HG03460 (cell line): ENCODE measurements at regions not wholly inside any gene's neighbourhood (a gene's known extent, or its start where the extent isn't known, plus 50 kb on each side); places are given as distances from the start of the nearest gene placed in this dataset.
"Not testable (repeated sequence)": the region's sequence is repeated elsewhere in the genome, so short reads cannot be mapped to it uniquely, and the experiment has no call there.

ENCODE experiments used
- ATAC-seq: cut with Tn5 transposase; IDR thresholded peaks from one replicate; pipeline ENCODE4 v1.9.1; 2021; ENCODE audit not compliant: unreplicated experiment

DNA sequence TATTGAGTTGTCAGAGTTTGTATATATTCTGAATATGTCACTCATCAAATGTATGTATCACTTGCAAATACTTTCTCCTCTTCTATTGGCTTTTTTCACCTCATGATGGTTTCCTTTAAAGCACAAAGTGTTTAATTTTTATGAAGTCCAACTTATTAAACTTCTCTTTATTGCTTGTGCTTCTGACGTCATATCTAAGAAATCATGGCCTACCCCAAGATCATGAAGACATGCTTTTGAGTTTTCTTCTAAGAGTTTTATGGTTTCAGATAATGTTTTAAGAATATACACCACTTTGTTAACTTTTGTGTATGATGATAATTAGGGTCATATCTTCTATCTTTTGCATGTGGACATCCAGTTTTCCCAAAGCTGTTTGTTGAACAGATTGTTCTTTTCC is 417.2 kb upstream of the ATP10A start:
- ATAC-seq: no peak

DNA sequence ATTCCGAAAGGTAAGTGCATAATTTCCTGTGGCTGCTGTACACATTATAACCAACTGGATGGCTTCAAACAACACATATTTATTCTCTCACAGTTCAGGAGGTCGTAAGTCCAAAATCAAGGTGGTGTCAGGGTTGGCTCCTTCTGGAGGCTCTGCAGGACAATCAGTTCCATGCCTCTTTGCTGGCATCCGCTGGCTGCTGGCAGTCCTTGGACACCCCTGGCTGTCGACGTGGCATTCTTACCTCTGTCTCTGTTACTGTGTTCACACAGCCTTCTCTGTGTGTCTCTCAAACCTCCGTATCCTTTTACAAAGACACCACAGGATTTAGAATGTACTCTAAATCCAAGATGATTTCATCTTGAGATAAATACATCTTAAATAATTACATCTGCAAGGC is 398.8 kb upstream of the ATP10A start:
- ATAC-seq: no peak

DNA sequence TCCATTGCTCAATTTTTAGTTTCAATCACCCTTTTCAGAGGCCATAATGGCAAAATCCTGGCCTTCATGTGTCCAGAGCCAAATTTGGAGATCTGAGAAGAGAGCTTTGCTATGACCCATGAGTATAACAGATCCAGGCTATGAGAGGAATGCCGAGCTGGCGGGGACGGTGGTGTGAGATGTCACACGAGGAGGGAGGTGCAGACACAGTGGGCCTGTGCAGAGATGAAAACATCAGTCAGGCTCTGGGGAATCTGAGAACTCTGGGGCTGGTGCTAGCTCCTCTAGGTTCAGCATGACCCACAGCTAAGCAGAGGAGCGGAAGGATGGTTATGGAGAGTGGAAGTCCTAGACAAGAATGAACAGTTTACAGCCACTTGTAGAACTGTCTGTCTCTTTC is 398.3 kb upstream of the ATP10A start:
- no peak for ATAC-seq

DNA sequence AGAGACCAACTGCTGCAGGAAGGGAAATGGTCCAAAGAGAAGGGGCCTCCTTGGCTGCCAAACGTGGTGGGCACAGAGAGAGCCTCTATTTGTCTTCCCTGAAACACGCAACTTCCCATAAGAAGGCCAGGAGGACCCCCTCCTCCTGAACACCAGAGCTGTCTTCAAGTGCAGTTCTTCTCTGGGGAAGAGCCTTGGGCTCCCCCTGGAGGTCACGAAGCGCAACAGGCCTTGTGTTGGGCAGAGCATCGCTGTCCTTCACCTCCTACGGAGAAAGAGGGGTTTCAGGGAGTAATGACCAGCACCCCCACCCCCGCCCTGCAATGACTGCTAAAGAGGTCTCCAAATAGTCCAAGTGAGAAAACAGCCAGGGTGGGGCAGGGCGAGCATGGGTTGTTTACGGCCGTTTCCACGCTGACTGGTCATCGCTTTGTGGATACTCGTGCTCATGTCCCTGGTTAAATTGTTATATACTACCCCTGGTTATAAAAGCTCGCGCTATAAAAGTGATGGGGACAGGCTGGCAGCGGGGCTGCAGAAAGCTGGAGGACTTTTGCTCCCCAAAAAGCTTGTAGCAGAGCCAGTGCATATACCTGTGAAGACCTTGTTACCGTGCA is 397.5 kb upstream of the ATP10A start:
- no peak for ATAC-seq

DNA sequence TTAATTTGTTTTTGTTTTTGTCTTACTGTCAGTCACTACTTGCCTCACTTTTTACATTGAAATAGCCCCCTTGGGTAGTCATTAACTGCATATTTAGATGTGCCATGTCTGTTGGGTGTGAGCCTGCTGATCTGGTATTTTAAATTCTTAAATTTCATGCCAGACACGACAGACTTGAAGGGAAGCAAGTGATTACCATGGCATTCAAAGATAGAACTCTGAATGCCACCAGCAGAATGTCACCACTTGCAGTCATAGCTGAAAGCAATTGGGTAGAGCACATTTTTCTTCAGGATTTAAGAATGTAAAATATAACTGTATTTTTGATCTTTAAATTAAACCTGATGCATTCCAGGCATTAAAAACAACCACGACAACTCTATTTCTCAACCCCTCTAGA is 396.5 kb upstream of the ATP10A start:
- ATAC-seq: no peak

DNA sequence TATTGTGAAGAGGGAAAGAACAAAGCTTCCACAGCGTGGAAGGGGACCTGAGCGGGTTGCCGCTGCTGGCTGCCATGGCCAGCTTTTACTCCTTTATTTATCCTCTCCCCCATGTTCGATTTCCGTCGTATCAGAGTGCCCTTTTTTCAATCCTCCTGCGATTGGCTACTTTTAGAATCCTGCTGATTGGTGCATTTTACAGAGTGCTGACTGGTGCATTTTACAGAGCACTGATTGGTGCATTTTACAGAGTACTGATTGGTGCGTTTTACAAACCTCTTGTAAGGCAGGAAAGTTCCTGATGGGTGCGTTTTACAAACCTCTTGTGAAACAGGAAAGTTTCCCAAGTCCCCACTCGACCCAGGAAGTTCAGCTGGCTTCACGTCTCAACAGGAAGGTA is 381.7 kb upstream of the ATP10A start:
- ATAC-seq: not testable (repeated sequence)

DNA sequence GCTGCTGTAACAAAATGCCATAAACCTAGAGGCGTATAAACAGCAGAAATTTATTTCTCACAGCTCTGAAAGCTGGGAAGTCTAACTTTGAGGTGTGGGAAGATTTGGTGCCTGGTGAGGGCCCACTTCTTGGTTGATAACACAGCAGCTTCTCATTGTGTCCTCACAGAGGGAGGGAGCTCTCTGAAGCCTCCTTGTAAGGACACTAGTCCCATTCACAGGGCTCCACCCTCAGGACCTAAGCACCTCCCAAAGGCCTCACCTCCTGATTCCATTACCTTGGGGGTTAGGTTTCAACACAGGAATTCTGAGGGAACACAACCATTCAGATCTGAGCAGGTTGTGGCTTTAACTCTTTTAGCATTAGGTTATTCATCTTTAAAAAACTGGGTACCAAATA is 380.3 kb upstream of the ATP10A start:
- no peak for ATAC-seq

DNA sequence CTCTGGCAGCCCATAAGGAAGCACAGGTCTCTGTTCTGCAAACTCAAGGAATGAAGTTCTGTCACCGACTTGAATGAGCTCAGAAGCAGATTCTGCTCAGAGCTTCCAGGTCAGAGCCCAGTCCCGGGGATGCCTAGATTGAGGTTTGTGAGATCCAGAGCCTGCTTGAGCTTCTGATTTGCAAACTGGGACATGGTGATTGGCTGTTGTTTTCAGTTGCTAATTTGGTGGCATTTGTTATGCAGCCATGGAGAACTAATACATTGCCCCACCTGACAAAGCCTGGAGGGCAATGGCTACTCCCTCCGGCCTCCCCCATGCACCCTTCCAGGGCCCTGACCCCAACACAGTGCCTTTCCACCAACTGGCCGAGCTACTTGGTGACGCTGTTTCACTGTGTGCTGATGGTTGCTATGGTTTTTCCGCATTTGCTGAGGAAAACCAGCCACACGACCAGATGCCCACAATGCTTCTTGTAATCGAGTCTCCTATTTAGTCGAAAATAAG is 379.5 kb upstream of the ATP10A start:
- ATAC-seq: no peak

DNA sequence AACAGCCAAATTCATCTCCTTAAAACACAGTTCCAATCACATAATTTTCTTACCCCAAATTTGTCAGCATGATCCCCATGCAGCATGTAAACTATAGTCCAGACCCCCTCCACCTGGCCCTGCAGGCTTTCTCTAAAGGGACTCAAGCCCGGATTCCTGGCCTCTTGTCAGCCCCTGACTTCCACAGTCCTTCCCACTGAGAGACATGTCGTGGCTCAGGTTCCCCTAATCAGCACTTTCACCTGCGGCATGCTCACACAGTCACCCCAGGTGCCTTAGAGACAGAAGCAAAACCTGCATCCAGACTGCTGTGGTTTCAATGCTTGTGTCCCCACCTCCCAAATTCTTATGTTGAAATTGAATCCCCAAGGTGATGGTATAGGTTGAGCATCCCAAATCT is 372.7 kb upstream of the ATP10A start:
- ATAC-seq: no peak

DNA sequence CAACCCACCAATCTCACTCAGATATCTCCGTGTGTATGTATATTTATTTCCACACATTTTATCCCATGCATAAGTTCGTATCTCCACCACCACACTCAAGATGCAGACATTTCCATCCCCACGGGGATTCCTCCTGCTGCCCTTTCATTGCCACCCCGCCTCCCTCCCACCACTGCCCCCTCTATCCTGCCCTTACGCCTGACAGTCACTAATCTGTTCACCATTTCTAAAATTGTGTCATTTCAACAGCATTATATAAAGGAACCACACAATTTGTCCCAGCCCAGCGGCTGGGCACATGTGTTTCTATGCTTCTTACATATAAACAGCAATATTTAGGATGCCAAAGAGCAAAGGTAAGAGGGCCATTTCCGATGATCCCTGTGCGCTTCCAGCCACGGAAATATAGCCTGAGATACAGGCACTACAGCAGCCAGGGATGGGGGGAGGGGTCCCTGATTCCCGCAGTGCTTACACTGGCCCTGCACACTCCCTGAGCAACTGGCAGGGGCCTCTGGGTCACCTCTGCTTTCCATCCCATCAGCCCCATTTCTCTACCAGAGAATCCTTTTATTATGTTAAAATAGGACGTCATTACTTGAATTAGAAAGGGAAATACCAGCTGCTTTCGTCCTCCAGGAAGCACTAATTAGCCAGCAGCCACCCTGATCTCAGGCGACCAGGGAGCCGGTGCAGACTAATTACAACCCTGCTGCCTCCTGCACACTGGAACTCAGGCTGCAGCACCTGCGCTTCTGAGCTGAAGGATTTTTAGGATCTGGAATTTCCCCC is 372.0 kb upstream of the ATP10A start:
- no peak for ATAC-seq

DNA sequence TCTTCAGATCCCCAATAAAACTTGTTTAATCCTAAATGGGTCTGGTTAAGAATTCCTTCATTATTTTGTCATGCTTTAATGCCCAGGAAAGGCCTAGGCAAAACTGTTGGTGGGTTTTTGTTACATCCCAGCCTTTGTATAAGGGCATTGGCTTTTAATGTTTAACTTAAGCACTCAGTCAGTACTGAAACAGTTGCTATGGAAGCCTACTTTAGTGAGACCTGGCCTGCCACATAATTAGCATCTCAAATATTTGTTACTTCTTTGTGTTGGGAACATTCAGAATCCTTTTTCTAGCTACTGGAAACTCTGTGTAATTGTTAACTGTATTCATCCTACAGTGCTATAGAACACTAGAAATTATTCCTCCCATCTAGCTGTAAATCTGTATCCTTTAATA is 369.6 kb upstream of the ATP10A start:
- ATAC-seq: no peak

DNA sequence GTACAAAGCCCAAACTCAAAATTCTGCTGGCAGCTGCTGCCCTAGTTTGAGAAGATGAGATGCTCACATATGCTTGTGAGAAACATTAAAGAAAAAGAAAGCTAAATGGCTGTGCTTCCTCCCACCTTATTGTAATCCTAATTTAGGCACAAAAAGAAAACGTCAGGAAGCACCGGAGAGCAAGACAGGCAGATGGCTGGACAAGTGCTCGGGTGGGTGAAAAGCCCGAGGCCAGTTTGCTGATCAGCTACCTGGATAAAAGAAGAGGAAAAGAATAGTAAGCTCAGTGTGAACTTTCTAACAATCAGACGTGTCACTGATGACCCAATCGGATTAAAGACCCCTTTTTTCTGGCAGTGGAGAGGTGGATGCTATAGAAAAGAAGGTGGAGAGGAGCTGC is 368.0 kb upstream of the ATP10A start:
- no peak for ATAC-seq

DNA sequence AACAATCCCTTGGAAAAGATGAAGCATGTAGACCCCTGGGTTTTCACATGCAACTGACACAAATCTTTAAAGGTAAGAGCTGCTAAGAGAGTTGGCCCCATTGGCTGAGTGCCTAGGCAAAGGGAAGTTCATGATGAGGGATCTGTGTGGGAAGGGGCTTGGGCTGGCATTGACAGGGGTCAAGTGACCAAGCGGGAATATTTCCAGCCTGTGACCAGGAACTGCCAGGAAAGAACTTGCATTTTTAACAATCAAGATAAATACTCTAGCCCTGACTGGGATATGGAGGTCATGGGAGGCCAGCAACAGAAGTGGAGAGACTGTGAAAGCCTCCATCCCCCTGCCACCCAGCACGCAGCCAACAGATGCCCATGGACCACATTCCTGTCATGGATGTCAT is 361.1 kb upstream of the ATP10A start:
- ATAC-seq: no peak

DNA sequence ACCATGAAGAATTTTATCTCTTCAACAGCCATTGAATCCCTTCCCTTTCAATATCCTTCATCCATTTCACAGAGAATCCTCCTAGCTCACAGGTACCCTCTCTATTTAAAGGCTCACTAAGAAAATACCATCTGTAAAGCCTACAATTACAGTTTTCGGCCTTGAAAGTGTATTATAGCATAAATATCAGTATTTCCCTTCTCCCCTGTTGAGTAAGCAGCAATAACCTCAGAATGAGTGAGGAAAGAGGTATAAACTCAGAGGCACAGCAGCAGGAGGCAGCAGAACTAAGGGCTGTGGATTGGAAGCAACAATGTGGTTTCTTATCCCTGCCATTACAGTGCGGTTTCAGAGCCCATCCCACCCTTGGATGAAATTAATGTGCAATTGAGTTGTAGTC is 360.6 kb upstream of the ATP10A start:
- ATAC-seq: no peak

DNA sequence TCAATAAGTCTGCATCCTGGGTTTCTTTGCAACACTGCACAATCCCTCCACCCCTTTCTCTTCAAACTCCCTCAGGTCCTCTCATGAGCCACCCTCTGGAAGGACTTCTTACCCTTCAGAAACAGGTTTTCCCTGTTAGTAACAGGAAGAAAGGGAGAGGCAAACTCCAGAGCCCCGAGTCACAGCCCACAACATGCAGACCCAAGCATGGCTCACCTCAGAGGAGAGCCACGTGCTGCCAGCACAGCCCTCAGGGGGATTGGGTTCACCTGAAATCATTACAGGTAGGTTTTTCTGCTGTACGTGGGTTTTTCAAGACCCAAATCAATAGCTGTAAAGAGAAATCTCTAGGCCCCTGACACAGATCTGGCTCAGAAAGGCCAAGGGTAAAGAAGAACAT is 359.7 kb upstream of the ATP10A start:
- no peak for ATAC-seq

DNA sequence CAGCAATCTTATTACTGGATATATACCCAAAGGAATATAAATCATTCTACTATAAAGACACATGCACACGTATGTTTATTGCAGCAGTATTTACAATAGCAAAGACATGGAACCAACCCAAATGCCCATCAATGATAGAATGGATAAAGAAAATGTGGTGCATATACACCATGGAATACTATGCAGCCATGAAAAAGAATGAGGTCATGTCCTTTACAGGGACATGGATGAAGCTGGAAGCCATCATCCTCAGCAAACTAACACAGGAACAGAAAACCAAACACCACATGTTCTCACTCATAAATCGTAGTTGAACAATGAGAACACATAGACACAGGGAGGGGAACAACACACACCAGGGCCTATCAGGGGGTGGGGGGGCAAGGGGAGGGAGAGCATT is 353.9 kb upstream of the ATP10A start:
- not testable (repeated sequence) for ATAC-seq

DNA sequence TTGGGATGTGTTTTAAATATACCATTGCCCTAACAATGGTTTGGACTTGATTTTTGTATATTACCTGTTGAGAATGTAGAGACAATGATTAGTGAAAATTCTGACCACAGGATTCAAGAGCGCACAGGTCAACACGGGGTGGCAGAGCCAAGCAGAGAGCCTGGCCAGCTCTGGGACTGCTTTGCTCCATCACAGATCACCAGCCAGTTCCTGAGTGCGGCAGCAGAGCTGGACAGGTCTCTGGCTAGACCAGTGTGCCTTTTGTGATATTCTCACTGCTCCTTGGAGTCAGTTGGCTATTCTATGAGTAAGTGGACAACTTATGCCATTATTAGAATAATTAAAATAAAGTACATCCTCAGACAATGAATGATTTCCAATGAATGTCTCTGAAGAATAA is 351.2 kb upstream of the ATP10A start:
- no peak for ATAC-seq

DNA sequence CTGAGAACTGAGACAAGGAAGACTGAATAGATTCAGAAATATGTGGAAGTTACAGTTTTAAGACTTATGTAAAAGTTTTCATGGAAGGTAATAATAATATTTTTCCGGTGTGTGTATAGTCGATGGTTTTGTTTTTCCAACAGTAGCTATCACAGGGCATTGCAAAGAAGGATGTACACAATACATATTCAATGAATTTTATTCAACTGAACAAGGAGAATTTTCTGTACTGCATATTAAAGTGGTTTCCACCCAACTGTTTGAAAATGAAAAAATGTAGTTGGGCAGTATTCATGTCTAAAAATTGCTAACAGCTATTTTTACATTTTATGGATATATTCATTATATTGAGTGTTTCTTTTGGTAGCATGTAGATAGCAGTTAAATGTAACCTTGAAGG is 350.3 kb upstream of the ATP10A start:
- ATAC-seq: no peak

DNA sequence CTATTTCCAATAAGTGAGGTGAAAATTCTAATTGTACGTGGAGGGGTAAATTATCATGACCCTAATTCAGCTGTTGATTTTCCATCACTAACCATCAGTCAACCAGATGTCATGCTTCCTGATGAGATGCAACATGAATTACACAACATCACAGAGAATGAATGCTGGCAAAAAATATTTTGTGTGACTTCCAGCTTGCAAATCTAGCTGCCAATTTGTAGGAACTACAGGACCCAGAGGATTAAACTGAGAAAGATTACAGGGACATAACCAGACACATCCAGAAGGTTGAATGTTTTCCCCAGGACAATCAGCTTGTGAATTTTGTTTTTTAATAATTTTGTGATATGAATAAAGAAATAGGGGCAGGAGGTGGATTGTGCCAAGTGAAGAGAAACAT is 349.0 kb upstream of the ATP10A start:
- no peak for ATAC-seq

DNA sequence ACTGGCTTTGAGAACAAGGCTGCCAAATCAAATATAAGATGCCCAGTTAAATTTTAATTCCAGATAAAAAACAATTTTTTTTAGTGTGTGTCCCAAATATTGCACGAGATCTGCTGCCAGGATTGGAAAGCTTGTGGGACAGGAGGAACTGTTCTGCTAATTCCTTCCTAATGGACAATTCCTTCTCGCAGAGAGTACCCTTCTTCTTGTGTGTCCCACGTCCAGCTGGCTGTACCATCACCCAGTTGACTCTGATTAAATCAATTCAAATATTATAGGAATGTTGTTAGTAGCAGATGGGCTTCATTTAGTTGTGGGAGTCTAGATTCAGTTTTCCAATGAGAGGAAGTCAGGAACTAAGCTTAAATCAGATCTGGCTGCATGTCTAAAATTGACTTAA is 347.9 kb upstream of the ATP10A start:
- no peak for ATAC-seq

DNA sequence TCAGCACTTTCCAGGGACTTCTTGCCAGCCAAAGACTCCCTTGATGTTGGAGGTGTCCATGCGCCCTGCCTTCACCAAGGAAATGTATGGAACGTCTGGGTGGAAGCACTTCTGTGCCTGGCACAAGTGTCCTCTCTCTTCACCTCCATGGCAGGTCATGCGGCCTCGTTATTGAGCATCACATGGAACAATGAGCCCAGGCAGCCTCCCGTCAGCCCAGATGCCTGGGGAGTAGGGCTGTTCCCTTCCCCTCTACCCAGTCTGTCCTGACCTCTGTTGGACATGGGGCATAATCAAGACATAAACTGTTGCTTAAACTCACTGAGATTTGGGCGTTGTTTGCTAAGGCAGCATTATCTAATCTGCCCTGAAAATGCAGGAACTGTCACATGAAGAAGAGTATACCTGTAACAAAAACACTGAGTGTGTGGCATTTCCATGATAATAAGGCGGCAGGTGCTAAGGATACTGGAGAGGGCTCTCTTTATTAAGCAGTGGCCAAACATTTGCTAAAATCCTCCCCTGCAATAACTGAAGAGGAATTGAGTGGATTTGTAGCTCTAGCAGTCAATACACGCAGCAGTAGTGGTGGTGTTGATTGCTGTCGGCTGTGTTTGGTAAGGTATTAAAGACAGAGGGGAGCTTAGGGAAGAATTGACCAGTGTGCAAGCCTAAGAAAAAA is 338.2 kb upstream of the ATP10A start:
- no peak for ATAC-seq

DNA sequence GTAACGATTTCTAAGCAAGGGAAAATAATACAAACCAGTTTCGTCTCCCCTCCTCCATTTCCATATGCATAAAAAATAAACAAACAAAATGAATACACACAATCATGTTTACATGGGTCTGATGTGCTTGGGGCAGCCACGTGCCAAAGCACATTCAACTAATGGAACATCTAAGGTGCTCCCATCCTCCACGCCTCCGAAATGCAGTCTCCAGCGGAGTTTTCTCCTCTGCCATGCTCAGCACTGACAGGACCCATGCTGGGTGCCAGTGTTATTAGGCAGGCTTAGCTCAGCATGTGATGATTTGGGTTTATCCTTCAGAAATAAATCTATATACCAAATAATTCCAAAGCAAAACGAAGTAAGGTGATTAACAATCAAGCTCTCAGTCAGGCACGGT is 337.3 kb upstream of the ATP10A start:
- ATAC-seq: no peak
